ENCODE measurements at regions not wholly inside any gene's neighbourhood (a gene's known extent, or its start where the extent isn't known, plus 50 kb on each side); places are given as distances from the start of the nearest gene placed in this dataset.
A peak's percentile ranks its signal among the peaks of the same experiment; 100 is the strongest.

DNA sequence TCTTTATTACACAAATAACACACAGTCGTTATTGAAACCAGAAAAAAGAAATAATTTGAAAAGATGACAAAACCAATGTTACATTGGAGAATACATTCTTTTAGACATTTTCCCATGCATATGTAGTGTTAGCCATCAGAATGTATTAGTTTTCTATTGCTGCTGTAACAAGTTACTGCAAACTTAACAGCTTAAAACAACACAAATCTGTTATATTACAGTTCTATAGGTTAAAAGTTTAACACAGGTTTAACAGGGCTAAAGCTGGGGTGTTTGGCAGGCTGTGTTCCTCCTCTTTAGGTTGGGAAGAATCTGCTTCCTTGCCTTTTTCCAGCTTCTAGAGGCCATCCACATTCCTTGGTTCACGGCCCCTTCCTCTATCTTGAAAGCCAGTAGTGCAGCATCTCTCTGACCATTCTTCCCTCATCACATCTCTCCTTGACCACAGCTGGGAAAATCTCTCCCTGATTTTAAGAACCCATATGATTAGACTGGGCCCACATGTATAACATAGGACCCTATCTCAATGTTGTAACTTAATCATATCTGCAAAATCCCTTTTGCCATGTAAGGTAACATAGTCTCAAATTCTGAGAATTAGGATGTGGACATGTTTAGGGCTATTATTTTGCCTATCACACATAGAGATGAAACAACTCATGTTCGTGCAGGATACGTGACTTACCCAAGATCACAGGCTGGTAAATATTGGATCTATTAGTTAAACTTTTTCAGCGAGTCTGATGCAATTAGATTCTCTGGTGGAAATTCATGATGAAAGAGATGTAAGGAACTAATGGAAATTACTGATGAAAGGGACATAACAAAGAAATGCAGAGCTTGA lies 145.4 kb upstream of the TMEM170B start (continued):
- TF ChIP-seq ZNF335 (CRISPR knock-in tag; IDR thresholded peaks at IDR 0.05), result peak; percentile 6; the same call in 1 of the 2 replicates
- TF ChIP-seq XBP1 (CRISPR knock-in tag; IDR thresholded peaks at IDR 0.05), result no peak
- TF ChIP-seq, protein P1, sequence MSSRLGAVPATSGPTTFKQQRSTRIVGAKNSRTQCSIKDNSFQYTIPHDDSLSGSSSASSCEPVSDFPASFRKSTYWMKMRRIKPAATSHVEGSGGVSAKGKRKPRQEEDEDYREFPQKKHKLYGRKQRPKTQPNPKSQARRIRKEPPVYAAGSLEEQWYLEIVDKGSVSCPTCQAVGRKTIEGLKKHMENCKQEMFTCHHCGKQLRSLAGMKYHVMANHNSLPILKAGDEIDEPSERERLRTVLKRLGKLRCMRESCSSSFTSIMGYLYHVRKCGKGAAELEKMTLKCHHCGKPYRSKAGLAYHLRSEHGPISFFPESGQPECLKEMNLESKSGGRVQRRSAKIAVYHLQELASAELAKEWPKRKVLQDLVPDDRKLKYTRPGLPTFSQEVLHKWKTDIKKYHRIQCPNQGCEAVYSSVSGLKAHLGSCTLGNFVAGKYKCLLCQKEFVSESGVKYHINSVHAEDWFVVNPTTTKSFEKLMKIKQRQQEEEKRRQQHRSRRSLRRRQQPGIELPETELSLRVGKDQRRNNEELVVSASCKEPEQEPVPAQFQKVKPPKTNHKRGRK (CRISPR knock-in tag; IDR thresholded peaks at IDR 0.05), result peak; percentile 85
- TF ChIP-seq ZNF234 (CRISPR knock-in tag; conservative IDR thresholded peaks at IDR 0.05), result no peak
- TF ChIP-seq, protein P2, sequence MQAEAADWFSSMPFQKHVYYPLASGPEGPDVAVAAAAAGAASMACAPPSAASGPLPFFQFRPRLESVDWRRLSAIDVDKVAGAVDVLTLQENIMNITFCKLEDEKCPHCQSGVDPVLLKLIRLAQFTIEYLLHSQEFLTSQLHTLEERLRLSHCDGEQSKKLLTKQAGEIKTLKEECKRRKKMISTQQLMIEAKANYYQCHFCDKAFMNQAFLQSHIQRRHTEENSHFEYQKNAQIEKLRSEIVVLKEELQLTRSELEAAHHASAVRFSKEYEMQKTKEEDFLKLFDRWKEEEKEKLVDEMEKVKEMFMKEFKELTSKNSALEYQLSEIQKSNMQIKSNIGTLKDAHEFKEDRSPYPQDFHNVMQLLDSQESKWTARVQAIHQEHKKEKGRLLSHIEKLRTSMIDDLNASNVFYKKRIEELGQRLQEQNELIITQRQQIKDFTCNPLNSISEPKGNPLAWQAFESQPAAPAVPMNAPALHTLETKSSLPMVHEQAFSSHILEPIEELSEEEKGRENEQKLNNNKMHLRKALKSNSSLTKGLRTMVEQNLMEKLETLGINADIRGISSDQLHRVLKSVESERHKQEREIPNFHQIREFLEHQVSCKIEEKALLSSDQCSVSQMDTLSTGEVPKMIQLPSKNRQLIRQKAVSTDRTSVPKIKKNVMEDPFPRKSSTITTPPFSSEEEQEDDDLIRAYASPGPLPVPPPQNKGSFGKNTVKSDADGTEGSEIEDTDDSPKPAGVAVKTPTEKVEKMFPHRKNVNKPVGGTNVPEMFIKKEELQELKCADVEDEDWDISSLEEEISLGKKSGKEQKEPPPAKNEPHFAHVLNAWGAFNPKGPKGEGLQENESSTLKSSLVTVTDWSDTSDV (CRISPR knock-in tag; IDR thresholded peaks at IDR 0.05), result no peak
- no peak for TF ChIP-seq PHF8 (CRISPR knock-in tag; IDR thresholded peaks at IDR 0.05)
- TF ChIP-seq ZNF878 (CRISPR knock-in tag; IDR thresholded peaks at IDR 0.05), result peak; percentile 20; the same call in 1 of the 2 replicates
- no peak; the same call in 1 of the 2 replicates for TF ChIP-seq ZNF337 (CRISPR knock-in tag; IDR thresholded peaks at IDR 0.05; ENCODE audit: borderline replicate concordance, low read depth)
- no peak for TF ChIP-seq ZNF232 (CRISPR knock-in tag; IDR thresholded peaks at IDR 0.05; ENCODE audit: borderline replicate concordance)
- TF ChIP-seq HHEX (CRISPR knock-in tag; IDR thresholded peaks at IDR 0.05), result 0 out of 2 replicates have a peak, but pooled peaks have one; percentile 43
- TF ChIP-seq ZNF790 (CRISPR knock-in tag; IDR thresholded peaks at IDR 0.05; ENCODE audit: borderline replicate concordance), result no peak; the same call in 1 of the 2 replicates
- TF ChIP-seq U2AF2 (IDR thresholded peaks at IDR 0.05; ENCODE audit: low read depth, low read length), result no peak
- no peak for TF ChIP-seq HNRNPH1 (optimal IDR thresholded peaks at IDR 0.05; ENCODE audit: low read depth, low read length)
- TF ChIP-seq ZNF598 (CRISPR knock-in tag; IDR thresholded peaks at IDR 0.05; ENCODE audit: borderline replicate concordance), result no peak
- TF ChIP-seq TBL1XR1 (IDR thresholded peaks at IDR 0.05; ENCODE audit: borderline replicate concordance, low read length, partially characterized antibody), result no peak
- no peak for TF ChIP-seq TOPORS (CRISPR knock-in tag; IDR thresholded peaks at IDR 0.05)
- no peak for TF ChIP-seq ZNF776 (CRISPR knock-in tag; IDR thresholded peaks at IDR 0.05)
- peak; percentile 57; the same call in 1 of the 2 replicates for TF ChIP-seq MTF2 (CRISPR knock-in tag; IDR thresholded peaks at IDR 0.05; ENCODE audit: borderline replicate concordance)
- TF ChIP-seq ZNF383 (CRISPR knock-in tag; IDR thresholded peaks at IDR 0.05; ENCODE audit: borderline replicate concordance), result 0 out of 2 replicates have a peak, but pooled peaks have one; percentile 41
- TF ChIP-seq MYNN (CRISPR knock-in tag; IDR thresholded peaks at IDR 0.05; ENCODE audit: low read depth), result no peak
- peak; percentile 96 for TF ChIP-seq CEBPB (IDR thresholded peaks at IDR 0.05; ENCODE audit: borderline replicate concordance, low read depth, low read length)
- TF ChIP-seq ZNF101 (CRISPR knock-in tag; IDR thresholded peaks at IDR 0.05; ENCODE audit: borderline replicate concordance, low read depth), result no peak
- no peak for TF ChIP-seq HDAC1 (CRISPR knock-in tag; IDR thresholded peaks at IDR 0.05)
- TF ChIP-seq MED1 (CRISPR knock-in tag; IDR thresholded peaks at IDR 0.05), result peak; percentile 99
- peak; percentile 72; the same call in 1 of the 2 replicates for TF ChIP-seq MIXL1 (CRISPR knock-in tag; IDR thresholded peaks at IDR 0.05)
- TF ChIP-seq IRF2 (CRISPR knock-in tag; IDR thresholded peaks at IDR 0.05), result peak; percentile 53; the same call in 1 of the 2 replicates
- peak; percentile 42; the same call in 1 of the 2 replicates for TF ChIP-seq ZNF644 (CRISPR knock-in tag; IDR thresholded peaks at IDR 0.05; ENCODE audit: low read depth)
- TF ChIP-seq REXO4 (CRISPR knock-in tag; IDR thresholded peaks at IDR 0.05; ENCODE audit: borderline replicate concordance), result no peak
- TF ChIP-seq HNF4A (CRISPR knock-in tag; IDR thresholded peaks at IDR 0.05), result peak; percentile 58; the same call in 1 of the 2 replicates

Data from HepG2 (cell line).